CD1c-positive myeloid dendritic cell (primary cell): ENCODE measurements at regions not wholly inside any gene's neighbourhood (a gene's known extent, or its start where the extent isn't known, plus 50 kb on each side); places are given as distances from the start of the nearest gene placed in this dataset.
"Not testable (repeated sequence)": the region's sequence is repeated elsewhere in the genome, so short reads cannot be mapped to it uniquely, and the experiment has no call there.

ENCODE experiments used
- DNase-seq: peaks from one replicate; pipeline ENCODE4 v3.0.0-alpha.2; 2016; ENCODE audit errors: extremely low spot score

DNA sequence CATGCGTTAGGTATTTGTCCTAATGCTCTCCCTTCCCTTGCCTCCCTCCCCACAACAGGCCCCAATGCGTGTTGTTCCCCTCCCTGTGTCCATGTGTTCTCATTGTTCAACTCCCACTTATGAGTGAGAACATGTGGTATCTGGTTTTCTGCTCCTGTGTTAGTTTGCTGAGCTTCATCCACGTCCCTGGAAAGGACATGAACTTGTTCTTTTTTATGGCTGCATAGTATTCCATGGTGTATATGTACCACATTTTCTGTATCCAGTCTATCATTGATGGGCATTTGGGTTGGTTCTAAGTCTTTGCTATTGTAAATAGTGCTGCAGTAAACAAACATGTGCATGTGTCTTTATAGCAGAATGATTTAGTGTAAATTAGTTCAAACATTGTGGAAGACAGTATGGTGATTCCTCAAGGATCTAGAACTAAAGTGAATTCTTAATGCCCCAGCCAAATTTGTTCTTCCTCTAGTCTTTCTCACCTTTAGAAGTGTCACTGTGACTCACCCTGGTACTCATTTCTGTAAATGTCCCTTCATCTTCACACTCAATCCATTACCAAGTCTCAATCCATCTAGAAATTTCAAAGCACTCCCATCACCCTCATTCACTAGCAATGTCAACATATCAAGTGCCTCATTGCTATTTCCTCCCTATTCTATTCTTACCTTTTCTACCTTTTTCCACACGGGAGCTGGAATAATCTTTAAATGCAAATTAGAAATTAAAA is 123.9 kb downstream of the MREG start:
- DNase-seq = not testable (repeated sequence)

DNA sequence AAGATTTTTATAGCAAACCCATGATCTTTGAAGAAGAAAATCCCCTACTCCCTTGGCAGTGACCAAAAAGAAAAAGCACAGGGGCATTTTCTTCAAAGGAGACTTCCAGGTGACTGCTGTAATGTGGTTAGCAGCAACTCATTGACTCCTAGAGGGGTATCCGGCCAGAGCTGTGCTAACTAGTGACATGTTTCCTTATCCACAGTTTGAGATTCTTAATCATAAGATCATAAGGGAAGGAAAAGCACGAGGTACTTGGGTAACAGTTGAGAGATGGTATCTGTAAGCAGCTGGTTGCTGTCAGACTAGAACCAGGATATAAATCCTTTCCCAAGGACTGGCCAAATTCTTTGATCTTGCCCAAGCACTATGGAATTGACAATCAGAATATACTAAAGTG is 124.7 kb downstream of the MREG start:
- no peak for DNase-seq

DNA sequence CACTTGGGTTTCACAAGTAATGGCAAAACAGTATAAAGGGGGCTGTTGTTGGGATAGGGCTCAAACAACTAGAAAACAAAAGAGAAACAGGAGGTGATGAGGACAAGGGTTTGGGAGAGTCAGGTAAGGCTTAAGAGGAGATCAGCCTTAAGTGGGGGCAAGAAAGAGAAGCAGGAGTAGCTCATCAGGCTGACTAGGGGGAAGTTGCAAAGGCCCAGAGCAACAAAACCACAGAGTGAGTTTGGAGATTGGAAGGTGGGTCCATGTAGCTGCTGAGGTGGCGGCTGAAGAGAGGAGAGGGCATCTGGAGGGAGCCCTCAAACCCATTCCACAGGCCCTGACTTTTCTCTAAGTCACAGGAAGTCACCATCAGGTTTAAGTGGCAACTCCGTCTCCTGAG is 126.0 kb downstream of the MREG start:
- no peak for DNase-seq

DNA sequence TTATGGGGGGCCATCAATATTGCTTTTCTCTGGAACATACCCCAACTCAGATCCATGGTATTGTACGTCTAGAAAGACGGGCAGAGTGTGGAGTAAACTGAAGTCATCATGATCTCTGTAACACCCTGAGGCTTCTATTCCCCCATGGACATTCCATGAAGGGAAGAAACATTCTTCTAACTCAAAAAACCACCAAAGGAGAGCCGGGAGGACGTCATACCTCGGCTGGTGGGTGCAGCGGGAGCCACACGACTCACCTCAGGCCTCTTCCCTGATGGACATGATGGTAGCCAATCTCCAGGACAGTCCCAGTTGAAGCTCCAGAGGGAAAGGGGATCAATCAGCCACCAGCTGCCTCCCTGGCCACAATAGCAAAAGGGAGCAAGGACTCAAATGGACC is 127.3 kb downstream of the MREG start:
- no peak for DNase-seq

DNA sequence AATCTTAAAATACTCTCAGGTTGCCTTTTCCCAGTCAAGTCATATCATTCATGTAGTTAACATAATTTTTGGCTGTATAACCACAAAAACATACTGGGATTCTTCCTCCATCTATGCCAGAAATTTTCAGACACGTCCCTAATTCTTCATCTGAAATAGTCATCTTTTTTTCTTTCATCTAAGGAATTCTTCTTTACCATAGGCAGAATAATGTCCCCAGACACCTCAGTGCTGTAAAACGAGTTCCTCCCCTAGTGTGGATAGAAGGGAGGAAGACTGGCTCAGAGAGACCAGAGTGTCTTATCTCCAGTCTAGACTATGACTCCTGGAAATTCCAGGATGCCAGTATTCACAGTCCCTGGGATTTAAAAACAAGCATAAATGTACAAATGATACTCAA is 127.8 kb downstream of the MREG start:
- no peak for DNase-seq

DNA sequence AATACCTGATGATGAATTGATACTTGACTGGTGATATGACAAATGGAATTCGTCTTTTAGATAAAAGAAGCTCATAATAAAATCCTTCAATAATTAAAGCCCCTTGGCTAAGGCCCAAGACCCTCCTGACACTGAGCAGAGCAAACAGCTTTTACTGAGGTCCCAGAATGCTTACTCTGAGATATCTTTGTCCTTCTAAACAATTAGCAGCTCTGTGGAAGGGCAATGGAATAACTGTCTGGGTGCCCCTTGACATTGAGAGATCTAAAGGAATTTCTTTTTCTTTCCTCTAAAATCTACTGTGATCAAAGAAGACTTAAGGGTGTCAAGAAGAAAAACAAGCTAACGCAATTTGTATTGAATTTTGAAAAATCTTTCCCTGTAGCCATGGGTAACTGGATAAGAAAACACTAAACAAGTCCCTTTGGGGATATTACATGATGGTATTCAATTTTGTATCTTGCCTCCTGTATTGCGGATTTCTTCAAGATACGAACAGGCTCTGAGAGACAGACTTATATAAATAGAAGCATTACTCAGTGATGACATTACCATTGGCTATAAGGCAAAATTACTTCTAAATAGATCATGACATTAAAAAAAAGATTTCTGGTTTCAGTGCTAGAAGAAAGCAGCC is 128.8 kb downstream of the MREG start:
- no peak for DNase-seq

DNA sequence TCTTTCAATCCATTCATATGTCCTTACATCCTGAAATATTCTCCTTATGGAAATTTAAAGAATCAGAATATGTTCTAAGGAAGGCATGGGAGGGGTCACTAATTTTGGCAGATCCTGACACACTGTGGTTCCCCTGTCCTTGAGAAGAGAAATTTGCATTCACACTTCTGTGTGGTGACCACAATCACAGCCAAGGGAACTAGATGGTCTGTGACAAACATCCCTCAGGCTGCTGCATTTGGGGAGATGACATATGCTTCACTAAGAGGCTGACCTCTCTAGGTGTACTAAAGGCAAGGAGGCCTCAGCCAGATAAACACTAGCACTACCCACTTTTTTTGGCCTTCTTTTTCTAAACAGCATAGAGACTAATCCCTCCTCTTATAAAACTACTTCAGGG is 129.6 kb downstream of the MREG start:
- no peak for DNase-seq

DNA sequence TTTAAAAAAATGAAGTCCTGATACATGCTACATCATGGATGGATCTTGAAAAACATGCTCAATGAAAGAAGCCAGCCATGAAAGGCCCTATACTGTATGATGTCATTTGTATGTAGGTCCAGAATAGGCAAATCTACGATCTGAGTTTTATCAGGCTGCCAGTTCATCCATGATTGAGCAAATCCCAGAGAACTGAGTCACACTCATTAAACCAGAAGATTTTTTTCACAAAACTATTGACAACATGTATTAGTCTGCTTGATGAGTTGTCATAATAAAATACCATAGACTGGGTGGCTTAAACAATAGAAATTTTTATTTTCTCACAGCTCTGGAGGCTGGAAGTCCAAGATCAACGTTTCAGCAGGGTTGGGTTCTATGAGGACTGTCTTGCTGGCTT is 130.7 kb downstream of the MREG start:
- no peak for DNase-seq

DNA sequence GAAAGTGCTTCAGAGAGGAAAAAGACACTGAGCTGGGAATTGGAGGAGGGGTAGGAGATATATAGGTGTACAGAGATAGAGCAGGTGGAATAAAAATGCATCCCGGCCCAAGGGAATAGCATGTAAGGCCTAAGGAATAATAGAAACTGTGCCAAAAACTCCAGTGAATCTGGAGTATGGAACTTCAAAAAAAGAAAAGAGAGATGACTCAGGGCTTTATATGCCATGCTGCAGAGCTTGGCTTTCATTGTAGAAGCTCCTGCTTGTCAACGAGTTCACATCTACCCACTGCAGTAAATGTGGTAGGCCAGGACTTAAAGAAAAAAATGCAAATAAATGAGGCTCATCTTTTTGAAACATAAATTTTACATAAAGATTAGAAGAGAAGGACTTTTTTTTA is 131.8 kb downstream of the MREG start:
- DNase-seq = no peak

DNA sequence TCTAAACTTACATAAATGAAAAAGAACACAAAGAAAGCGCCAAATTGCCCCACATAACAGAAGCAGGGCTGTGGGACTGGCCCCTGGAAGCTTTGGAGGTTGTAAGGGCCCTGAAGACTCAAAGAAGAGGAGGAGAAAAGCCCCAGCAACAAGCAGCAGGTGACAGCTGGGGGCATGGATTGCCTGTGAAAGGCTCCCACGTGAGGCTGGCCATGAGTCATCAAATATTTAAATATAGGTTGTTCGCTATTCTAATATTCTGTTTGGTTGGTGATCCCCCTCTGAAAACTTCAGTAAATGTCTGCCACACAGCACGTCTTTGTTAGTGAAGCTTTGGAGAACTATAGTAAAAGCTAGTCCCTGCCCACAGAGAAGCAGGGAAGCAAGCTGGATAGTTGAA is 132.4 kb downstream of the MREG start:
- DNase-seq = no peak

DNA sequence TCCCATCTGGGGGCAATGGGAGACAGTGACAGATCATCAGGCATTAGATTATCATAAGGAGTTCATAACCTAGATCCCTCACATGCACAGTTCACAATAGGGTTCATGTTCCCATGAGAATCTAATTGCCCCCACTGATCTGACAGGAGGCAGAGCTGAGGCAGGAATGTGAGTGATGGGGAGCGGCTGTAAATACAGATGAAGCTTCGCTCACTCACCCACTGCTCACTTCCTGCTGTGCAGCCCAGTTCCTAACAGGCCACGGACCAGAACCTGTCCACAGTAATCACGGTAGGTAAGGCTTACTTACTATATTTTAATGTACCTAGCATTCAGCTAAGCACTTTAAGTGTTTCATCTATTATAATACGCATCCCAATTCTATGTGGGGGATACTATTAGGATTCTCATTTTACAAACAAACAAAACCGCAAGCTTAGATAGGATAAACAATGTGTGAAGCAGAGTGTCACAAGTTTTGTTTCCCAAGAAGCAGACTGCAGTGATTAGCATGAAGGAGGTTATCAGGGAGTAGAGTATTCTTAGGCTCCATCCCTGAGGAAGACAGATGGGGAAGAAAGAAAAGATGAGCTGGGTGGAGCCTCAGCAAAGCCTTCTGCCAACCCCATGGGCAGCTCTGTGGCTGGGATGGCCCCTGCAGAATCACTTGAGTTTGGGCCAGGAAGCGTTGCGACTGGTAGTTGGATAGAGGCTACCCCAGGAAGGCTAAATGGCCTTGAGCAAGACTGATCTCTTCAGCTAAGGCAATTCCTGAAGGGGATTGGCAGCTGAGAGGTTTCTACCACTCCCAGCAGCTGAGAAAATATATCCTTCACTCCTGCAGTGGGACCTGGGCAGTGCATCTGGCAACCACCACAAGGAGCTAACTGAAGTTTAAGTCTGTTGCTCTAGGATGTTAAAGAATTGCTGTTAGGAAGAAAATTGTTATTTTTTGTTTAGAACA is 133.1 kb downstream of the MREG start:
- DNase-seq = no peak

DNA sequence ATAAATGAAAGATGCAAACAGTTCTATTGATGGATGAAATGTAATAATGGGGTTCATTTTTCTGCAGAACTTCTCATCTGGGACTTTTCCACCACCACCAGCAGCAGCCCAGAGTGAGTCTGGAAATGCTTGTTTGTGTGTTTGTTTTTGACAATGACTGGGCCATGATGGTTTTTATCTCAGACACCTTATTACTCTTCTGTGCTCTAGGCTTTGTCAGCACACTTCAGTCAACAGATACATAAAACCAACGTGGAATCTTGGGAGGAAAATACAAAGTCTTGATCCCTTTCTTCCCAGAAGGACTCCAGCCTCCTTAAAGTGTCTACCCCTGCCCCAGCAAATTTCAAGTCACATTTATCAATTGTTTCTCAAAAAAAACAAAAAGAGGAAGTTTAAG is 134.0 kb downstream of the MREG start:
- DNase-seq = no peak

DNA sequence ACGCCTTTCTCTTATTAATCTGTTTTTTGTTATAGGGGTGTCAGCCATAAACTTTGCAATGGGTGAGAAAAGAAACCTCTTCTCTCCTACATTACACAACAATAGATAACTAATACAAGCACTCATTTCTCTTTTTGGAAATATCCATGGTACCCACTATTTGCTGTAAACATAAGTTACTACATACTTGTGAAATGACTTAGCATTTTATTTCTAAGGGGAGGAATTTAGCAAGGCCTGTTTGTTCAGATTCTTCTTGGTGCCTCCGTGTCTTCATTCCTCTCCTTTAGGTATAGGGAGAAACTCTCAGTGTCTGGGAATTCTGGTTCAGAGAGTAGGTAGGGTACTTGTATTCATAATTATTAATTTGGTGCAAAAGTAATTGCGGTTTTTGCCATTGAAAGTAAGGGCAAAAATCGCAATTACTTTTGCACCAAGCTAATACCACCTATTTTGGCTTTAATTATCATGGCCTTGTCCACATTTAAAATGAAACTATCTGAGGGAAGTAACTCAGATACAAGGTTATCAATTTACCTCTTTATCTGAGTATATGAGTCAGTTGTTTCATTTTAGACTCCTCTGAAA is 134.8 kb downstream of the MREG start:
- DNase-seq = no peak

DNA sequence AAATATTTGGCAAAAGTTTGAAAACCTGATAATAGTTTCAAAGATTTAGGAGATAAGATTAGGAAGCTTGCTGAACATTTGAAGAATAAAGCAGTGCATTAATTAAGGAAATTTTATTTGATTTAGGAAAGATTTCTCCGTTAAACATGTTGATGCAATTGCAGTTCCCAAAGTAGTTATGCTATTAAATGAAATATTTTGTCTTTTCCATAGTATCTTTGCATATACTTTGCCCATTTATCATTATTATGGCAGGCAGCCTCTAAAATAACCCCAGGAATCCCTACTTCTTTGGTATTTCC is 136.5 kb downstream of the MREG start:
- DNase-seq = no peak

DNA sequence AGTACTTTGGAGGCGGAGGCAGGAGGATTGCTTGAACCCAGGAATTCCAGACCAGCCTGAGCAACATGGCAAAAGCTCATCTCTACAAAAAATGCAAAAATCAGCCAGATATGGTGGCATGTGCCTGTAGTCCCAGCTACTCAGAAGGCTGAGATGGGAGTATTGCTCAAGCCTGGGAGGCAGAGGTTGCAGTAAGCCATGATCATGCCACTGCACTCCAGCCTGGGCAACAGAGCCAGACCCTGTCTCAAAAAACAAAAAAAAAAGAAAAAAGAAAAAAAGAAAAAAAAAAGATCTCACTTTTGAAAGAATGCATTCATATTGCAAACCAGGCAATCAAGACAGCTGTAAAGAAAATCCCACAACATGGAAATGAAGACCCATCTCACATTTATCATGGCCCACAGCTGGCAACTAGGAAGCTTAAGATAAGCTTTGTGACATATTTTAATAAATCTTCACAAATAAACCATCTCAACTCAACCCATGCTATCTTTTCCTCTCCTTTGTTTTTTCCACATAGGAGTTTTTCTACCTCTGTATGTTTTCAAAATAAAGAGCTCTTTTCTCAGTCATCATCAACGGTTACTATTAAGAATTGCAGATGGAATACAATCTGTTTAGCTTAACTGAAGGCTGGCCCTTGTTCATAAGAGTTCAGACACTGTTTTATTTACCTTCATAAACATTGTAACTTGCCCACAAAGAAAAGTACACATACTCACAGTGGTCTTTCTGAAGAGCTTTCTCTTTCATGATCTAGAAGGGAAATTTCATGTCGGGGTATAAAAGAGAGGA is 137.0 kb downstream of the MREG start:
- DNase-seq = no peak

DNA sequence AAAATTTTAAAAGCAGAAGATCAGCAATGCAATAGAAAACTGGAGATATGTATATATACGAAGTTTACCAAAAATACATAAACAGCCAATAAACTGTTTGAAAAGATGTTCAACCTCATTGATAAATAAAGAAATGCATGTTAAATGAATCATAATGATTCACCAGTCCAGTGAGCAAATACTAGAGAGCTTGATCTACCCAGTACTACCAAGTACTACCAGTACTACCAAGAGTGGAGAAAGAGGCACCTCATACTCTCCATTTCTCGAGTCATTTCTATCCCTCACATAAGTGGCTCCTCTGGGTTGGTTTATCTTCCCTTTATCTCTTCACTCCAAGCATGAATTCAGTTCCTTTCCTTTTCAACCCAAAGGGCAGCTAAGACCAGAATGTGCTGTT is 138.9 kb downstream of the MREG start:
- no peak for DNase-seq

DNA sequence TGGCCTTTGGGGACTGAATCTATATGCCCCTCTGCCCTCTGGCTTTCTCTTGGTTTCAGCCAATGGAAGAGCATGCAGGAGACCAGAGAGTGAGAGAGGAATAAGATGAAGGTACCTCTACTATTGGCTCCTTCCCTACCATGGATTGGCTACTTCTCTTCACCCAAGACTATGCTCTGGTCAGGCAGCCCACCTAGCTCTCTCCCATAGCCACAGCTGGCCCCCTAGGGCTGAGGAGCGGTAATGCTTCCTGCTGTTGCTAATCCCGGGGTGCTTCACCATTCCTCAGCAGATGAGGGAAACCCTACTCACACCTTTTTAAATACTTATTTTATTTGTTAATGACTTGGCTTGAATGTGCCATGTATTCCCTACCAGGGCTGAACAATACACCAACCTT is 142.4 kb downstream of the MREG start:
- DNase-seq = no peak

DNA sequence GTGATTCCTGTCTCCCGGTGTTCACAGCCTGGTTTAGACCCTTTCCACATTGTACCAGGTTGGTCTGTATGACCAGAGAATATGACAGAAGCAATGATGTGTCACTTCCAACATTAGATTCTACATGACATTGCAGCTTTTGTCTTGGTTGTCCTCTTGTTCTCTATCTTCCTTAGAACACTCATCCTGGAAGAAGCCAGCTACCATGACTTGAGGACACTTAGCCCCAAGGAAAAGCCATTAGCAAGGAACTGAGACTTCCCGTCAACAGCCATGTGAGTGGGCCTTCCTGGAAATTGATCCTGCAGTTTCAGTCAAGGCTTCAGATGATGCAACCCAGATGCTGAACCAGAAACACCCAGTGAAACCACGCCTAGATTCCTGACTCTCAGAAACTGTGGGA is 143.3 kb downstream of the MREG start:
- DNase-seq = peak; percentile 56

DNA sequence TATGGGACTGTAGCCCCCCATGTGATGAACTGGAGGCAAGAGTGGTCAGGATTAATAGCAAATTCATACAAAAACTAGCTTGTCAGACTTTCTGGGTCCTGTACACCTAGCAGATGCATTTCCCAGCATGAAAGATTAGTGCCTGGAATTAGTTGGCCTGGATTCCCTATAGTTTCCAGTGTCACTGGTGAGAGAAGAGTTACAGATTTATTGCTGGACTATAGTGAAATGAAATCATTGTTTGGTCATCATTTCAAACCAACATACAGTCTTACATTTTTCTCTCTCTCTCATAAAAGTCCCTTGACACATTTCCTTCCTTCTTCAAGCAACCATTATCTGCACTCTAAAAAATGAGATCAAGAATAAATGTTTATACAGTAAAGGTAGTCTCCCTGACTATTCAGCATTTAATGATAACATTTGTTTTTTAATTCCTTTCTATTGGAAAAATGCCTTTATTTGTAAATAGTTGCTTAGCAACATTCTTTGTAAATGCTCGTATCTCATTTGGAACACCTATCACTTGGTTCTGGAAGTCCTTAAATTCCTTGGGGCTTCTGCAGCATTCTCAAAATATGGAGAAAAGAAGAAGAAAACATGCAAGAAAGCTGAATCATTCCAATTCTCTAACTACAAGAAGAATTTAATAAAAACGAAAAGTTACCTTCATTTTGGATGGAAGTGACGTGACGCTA is 144.4 kb downstream of the MREG start:
- no peak for DNase-seq

DNA sequence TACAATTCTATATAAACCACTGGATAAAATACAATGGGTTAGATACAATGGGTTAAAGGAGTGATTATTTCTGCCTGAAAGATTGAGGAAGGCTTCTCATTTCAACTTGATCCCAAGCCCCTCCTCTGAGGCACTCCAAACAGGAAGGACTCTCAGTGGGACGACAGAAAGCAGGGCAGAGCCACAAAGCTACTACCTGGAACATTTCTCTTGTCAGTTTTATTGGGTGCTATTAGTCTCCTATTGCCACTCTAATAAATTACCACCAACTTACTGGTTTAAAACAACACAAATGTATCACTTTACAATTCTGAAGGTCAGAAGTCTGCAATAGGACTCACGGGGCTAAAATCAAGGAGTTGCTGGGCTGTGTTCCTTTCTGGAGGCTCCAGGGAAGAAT is 146.7 kb downstream of the MREG start:
- DNase-seq = no peak

DNA sequence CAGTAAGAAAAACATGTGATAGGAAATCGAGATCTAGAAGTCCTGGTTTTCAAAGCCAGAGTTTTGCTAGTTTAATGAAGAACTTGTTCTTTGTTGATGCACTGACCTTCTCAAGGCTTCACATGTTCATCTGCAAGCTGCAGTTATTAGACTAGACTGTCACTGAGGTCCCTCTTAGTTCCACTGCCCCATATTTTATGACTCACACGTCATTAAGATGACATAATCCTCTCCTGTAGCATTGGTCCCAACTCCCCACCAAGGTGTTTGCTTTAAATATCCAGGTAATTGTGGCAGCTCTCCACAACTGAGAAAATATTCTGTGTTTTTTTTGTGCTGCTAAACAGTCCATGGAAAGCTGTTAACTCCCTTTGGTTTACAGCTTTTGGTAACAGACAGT is 149.7 kb downstream of the MREG start:
- DNase-seq = no peak
